ENCODE measurements at regions not wholly inside any gene's neighbourhood (a gene's known extent, or its start where the extent isn't known, plus 50 kb on each side); places are given as distances from the start of the nearest gene placed in this dataset.
"Not testable (repeated sequence)": the region's sequence is repeated elsewhere in the genome, so short reads cannot be mapped to it uniquely, and the experiment has no call there.

- no peak for FAIRE-seq
Observed at GRCh38 chr4:93888308-93888707, 59.8 kb downstream of the ATOH1 start.

GRCh38 chr4:93888768-93889167 is 60.2 kb downstream of the ATOH1 start:
- FAIRE-seq = no peak

DNA sequence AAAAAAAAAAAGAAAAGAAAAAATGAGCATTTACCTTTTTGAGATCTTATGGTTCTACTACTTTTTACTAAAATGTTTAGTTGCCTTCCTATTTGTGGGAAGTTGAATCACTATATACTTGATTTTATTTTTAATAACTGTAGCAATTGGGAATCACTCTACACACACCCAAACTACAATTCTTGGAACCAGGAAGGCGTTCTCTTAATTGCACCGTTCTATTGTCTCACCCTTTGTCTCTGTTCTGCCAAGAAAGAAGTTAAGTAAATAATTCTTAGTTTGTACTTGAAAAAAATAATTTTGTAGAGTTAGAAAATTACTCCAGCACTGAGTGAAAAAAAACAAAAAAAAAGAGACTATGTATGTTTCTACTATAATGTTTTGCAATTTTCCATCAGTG is 62.7 kb downstream of the ATOH1 start:
- FAIRE-seq = no peak

GRCh38 chr4:93894995-93895394 is 66.4 kb downstream of the ATOH1 start:
- no peak for FAIRE-seq

DNA sequence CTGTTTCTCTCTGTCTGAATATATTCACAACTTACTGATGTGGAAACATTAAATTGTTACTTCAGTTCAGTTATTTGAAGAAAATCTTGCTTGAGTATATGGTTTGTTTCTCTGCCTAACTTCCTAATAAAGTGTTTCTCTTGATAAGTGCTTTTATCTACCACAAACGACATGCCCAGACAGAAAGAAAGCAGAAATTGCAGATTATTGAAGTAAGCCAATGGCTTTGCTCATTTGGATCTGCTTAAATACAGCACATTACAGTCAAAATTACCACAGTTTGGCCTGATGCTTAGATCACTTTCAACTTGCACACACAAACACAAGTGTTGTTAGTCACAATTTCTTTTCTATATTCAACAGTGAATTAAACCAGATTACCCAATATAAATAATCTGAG is 68.0 kb downstream of the ATOH1 start:
- no peak for FAIRE-seq

- no peak for FAIRE-seq
Observed at GRCh38 chr4:93897559-93897958, 69.0 kb downstream of the ATOH1 start.

DNA sequence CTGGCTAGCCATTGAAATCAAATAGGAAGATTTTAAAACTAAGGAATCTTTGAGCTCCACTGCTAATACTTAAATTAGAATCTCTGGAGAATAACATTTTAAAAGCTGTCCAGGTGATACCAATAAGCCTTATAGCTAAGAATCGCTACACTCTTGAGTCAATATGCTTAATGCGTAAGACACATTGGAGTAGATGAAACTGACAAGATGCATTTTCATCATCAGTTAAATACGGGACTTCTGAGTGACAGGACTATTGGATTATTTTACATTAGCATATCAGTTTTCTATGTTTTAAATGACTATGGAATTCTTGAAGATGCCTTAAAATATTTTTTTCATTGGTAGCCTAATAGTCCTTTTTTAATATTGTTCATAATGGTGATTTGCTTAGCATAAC is 80.2 kb downstream of the ATOH1 start:
- FAIRE-seq = no peak

- FAIRE-seq = no peak
Observed at GRCh38 chr4:93911671-93912070, 83.1 kb downstream of the ATOH1 start.

DNA sequence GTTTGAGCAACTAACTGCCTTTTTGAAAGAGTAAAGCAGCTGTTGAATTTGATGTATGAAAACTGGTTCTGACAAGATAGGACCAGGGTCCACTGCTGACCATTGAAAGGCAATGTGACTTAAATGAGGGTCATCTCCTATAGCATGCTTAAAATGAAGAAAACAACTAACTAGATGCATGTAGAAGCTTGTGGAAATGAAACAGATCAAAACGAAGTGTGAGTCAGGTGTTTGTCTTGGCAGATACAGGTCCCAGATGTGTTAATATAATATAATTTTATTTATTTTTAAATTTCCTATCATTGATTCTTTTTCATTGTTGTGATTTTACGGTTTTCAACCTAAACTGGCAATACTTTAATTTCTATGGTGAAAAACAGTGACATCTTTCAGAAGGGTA is 83.6 kb downstream of the ATOH1 start:
- no peak for FAIRE-seq

- FAIRE-seq = no peak
Observed at GRCh38 chr4:93918856-93919255, 90.3 kb downstream of the ATOH1 start.

DNA sequence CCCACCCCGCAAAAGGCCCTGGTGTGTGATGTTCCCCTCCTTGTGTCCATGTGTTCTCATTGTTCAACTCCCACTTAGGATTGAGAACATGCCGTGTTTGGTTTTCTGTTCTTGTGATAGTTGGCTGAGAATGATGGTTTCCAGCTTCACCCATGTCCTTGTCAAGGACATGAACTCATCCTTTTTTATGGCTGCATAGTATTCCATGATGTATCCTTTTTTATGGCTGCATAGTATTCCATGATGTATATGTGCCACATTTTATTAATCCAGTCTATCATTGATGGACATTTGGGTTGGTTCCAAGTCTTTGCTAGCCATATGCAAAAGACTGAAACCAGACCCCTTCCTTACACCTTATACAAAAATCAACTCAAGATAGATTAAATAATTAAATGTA is 95.0 kb downstream of the ATOH1 start:
- not testable (repeated sequence) for FAIRE-seq

GRCh38 chr4:93947286-93947685 is 118.7 kb downstream of the ATOH1 start:
- FAIRE-seq = no peak

- FAIRE-seq = not testable (repeated sequence)
Observed at GRCh38 chr4:93950239-93950638, 121.7 kb downstream of the ATOH1 start.

DNA sequence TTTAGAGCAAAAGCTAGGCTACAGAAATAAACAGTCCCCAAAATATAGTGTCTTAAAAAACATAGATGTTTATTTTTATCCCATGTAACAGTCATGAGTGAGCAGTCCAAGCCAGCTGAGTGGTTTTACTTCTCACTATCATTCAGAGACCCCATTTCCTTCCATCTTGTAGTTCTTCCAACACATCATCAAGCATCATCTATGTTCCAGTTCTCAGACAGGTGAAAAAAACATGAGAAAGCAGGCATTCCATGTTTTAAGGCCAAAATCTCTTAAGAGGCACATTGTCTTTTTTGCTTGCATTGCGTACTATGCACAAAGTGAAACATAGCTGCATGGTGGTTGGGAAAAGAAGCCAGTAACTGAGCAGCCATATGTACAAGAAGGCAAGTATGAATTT is 128.6 kb downstream of the ATOH1 start:
- FAIRE-seq = no peak

DNA sequence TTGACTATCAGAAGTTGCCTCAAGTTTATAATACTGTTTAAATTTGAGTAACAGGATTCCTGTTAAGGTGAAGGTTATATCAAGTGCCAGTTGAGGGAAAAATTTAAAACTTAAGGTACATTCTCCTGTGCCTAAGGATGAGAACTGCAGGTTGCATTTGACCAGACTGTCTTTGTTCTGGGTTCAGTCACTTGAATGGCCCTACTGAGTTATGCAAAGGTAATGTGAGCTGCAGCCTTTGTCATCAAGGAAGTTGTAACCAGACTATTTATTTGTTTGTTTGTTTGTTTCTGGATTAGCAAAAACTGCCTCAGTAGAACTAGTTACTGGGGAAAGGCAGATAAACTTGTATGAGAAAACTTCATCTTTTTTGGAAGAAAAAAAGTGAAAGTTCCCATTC is 131.9 kb downstream of the ATOH1 start:
- no peak for FAIRE-seq

GRCh38 chr4:93960916-93961315 is 132.4 kb downstream of the ATOH1 start:
- no peak for FAIRE-seq

- FAIRE-seq = no peak
Observed at GRCh38 chr4:93981594-93981993, 153.0 kb downstream of the ATOH1 start.

- no peak for FAIRE-seq
Observed at GRCh38 chr4:93982255-93982654, 153.7 kb downstream of the ATOH1 start.

DNA sequence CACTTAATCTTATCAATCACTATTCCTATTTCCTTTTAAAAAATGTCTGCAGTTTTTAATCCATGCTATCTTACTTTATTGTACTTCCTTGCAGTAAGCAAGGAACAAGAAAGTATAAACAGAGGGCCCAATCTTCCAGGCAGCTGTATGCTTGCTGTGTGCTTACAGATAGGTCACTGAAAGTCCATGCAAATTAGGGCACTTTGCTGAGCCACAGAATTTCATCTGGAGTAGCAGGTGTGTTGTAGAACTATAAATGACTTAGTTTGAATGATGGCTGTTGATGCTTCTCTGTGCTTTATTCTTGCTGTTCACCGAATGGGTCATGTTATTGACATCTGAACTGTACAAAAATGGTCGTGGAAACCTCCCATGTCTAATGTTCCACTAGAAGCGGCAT is 154.6 kb downstream of the ATOH1 start:
- FAIRE-seq = no peak

GRCh38 chr4:93994175-93994994 is 165.8 kb downstream of the ATOH1 start:
- no peak for FAIRE-seq

GRCh38 chr4:93996895-93997294 is 168.3 kb downstream of the ATOH1 start:
- FAIRE-seq = no peak

- no peak for FAIRE-seq
Observed at GRCh38 chr4:94000559-94000958, 172.0 kb downstream of the ATOH1 start.

DNA sequence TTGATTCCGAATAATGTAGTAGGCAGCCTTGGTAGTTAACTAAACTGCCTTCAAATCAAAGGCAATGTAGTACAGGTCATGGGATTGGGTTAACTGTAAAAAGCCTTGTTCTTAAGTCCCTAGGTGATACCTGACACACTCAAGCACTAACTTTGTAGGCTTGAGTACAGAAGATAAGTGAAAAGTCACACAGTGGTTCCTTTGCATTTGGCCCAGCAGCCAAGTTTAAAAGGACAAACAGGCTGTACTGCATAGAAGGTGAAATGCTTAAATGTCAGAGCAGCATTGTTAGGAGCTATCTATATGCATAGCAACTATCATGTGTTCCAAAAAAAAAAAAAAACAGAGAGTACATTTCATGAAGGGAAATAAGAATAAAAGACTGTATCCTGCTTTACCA is 178.4 kb downstream of the ATOH1 start:
- no peak for FAIRE-seq

GRCh38 chr4:94011190-94011589 is 182.6 kb downstream of the ATOH1 start:
- FAIRE-seq = no peak

DNA sequence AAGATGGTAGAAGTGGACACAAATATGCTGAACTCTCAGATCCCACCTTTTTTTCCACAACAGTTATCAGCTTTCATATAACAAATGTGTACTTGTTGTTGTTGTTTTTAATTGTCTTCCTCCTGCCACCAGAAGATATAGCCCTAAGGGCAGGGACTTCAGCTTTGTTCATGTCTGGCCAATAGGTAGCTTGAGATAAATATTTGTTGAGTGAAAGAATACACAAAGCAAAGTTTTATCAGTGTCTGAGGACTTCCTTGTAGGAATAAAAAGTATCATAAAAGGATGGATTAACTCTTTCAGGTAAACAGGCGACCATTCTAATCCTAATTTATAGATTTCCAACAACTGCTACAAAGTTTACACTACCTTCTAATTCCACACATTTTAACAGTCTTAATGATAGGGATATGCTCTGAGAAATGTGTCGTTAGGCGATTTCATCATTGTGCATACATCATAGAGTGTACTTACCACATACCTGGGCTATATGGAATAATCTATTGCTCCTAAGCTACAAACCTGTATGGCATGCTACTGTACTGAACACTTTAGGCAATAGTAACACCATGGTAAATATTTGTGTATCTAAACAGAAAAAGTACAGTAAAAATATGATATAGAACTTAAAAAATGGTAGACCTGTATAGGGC is 186.1 kb downstream of the ATOH1 start:
- FAIRE-seq = no peak

Data from TTC549 (cell line).